ENCODE measurements at regions not wholly inside any gene's neighbourhood (a gene's known extent, or its start where the extent isn't known, plus 50 kb on each side); places are given as distances from the start of the nearest gene placed in this dataset.

DNA sequence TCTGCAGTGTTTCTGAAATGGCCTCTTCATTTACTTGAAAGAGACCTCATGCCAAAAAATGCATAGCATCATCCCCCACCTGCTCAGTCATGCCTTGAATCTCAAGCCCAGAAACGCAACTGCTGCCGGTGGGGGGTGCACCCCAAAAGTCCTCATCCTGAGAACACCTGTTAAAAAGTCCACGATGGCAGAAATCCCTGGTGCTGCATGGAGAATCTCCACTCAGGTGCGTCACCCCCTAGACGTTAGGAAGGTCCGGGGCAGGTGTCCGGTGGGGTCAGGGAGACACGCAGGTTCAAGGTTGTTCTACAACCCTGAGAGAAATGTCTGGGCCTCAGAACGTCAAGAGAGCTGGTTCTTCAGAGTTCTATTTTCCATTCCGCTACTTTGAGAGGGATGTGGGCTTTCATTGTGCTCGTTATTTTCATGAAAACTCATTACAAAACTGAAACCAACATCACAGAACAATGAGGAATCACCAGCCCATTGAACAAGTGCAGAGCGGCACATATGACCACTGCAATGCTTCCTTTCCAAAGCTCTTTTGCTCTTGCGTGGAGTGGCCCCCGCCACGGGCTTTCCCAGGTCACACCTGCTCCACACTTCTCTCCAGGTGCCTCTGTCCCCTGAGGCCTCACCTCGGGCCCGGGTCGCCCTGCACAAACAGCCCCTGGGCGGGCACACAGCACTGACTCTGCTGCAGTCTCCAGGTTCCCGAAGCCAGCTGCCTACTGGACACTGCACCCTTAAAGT is 201.9 kb downstream of the TOMM20 start:
- DNase-seq (ENCODE audit: low read depth): no peak
- no peak overlapping the region for H3K4me3 ChIP-seq (ENCODE audit: low read length)
- TF ChIP-seq, protein P1, sequence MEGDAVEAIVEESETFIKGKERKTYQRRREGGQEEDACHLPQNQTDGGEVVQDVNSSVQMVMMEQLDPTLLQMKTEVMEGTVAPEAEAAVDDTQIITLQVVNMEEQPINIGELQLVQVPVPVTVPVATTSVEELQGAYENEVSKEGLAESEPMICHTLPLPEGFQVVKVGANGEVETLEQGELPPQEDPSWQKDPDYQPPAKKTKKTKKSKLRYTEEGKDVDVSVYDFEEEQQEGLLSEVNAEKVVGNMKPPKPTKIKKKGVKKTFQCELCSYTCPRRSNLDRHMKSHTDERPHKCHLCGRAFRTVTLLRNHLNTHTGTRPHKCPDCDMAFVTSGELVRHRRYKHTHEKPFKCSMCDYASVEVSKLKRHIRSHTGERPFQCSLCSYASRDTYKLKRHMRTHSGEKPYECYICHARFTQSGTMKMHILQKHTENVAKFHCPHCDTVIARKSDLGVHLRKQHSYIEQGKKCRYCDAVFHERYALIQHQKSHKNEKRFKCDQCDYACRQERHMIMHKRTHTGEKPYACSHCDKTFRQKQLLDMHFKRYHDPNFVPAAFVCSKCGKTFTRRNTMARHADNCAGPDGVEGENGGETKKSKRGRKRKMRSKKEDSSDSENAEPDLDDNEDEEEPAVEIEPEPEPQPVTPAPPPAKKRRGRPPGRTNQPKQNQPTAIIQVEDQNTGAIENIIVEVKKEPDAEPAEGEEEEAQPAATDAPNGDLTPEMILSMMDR (conservative IDR thresholded peaks at IDR 0.05; ENCODE audit: low read length): no peak

GRCh38 chr1:234926264-234926558 is 202.4 kb downstream of the TOMM20 start:
- TF ChIP-seq, protein P1 (conservative IDR thresholded peaks at IDR 0.05; ENCODE audit: low read length): no peak
- no peak for DNase-seq (ENCODE audit: low read depth)
- H3K4me3 ChIP-seq (ENCODE audit: low read length): no peak overlapping the region

DNA sequence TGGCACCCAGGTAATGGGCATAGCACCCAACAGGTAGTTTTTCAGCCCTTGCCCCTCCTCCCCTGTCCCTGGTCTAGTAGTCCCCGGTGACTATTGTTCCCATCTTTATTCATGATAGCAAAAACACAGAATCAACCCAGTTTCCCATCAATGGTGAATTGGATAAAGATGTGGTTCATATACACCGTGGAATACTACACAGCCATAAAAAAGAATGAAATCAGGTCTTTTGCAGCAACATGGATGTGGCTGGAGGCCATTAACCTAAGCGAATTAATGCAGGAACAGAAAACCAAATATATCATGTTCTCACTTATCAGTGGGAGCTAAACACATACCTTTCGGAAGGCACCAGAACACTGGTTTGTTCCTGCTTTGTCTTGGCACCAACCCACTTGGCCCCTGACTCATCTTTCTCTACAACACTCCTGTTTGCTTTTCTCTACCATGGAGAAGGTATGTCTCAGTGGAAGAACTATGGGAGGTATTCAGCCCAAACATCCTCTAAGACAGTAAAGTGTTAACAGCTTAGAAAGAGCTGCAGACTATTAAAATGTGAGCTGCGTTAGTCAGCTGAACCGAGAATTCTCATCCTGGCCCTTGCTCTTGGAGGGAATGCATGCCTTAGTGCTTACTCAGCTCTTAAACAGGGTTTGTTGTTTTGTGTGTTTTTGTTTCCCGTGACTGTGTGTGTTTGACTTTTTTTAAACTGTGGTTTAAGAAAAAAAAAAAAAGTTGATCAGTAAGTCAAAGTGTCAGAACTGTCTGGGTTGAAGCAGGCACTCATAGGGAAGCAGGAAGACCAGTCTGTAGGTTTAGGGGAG is 203.0 kb downstream of the TOMM20 start:
- TF ChIP-seq, protein P1 (conservative IDR thresholded peaks at IDR 0.05; ENCODE audit: low read length): no peak
- peak; percentile 99 for DNase-seq (ENCODE audit: low read depth)

DNA sequence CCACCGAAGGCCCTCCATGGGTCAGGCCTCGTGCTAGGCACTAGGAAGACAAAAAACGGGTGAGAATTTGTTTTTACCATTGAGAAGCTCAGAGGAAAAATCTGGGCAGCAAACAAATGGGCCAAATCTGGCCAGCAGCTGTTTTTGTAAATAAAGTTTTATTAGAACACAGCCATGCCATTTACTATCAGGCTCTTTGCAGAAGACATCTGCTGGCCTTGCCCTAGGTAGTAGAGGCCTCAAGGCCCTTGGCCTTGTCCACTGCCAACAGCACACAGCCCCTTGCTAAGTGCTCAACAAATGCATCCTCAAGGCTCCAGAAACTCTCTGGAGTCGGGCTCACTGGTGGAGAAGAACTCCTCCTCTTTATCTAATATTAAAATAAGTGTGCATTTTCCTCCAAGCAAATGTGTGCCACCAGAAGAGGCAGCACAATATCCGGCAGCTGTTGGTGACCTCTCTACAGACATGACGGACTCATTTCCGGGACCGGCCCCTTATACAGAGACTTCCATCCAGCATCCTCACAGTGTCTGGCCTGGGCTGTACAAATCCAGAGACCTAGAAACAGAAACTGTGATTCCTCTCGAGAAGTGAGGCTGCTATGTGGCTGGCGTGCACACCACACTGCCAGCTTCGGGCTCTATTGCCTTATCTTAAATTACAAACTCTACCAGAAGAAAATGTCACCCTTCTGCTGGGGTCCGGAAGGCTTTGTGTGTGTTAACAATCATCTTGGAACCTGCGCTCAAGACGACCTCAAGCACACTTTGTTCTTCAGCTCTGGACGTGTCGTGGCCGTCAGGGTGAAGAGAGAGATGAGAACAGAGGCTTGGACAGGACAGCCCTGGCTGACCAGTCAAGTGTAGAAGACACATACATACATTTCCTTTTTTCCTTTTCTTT is 203.9 kb downstream of the TOMM20 start:
- DNase-seq (ENCODE audit: low read depth): peak; percentile 33
- TF ChIP-seq, protein P1 (conservative IDR thresholded peaks at IDR 0.05; ENCODE audit: low read length): no peak
- H3K4me3 ChIP-seq (ENCODE audit: low read length): no peak overlapping the region

More for the DNA sequence above, 203.0 kb downstream of the TOMM20 start:
- H3K4me3 ChIP-seq (ENCODE audit: low read length): no peak overlapping the region

DNA sequence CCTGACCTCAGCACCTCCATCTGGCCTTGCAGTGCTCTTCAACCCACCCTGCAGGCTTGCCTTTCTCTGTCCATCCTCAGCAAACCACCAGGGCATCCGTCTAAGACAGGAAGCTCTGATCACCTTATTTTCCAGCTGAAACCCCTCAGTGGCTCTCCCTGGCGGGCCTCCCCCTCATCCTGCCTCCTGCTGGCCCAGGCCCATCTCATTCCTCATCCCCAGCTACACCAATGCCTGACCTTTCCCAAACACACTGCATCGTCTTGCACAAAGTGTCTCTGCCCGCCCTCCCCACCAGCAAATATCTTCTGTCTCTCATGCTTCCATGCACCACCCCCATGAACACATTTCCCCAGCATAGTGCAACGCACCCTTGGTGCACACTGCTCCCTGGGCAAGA is 205.0 kb downstream of the TOMM20 start:
- no peak for DNase-seq (ENCODE audit: low read depth)
- TF ChIP-seq, protein P1 (conservative IDR thresholded peaks at IDR 0.05; ENCODE audit: low read length): no peak
- H3K4me3 ChIP-seq (ENCODE audit: low read length): no peak overlapping the region

DNA sequence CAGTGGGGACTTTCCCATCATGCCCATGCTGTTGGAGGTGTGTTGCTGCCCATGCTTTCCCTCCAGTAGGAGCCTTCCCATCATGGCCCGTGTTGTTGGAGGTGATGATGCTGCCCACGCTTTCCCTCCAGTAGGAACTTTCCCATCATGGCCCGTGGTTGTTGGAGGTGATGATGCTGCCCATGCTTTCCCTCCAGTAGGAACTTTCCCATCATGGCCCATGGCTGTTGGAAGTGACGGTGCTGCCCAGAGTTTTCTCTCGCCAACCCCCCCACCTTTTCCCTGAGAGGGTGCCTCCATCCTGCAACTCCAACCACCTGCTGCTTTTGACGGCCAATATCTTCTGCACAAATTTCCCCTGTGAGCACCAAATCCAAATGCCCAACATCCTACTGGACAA is 205.7 kb downstream of the TOMM20 start:
- no peak for DNase-seq (ENCODE audit: low read depth)
- no peak overlapping the region for H3K4me3 ChIP-seq (ENCODE audit: low read length)
- TF ChIP-seq, protein P1 (conservative IDR thresholded peaks at IDR 0.05; ENCODE audit: low read length): no peak
